OCI-LY1 (cell line): ENCODE measurements at regions not wholly inside any gene's neighbourhood (a gene's known extent, or its start where the extent isn't known, plus 50 kb on each side); places are given as distances from the start of the nearest gene placed in this dataset.

ENCODE experiments used
- H2AFZ ChIP-seq: fragments of 200-600 bp; sonication (generic), shearing (Covaris generic); 2 replicates; pipeline ENCODE4 v1.6.0; 2014; ENCODE audit warnings: antibody characterized with exemption, mild to moderate bottlenecking, low read length
- H3F3A ChIP-seq: fragments of 200-600 bp; sonication (generic), shearing (Covaris generic); 2 replicates; pipeline ENCODE4 v1.6.0; 2014; ENCODE audit warnings: mild to moderate bottlenecking, antibody characterized with exemption, low read length, moderate library complexity; ENCODE audit not compliant: insufficient read depth
- H3K27ac ChIP-seq: fragments of 200-600 bp; sonication (generic); 2 replicates; pipeline ENCODE4 v1.5.1; 2014; ENCODE audit warnings: low read length, mixed run types, mild to moderate bottlenecking, low read depth; ENCODE audit not compliant: poor library complexity, severe bottlenecking
- H3K27me3 ChIP-seq: fragments of 200-600 bp; sonication (generic); 2 replicates; pipeline ENCODE4 v1.6.0; 2014; ENCODE audit warnings: antibody characterized with exemption, mild to moderate bottlenecking, low read length, moderate library complexity; ENCODE audit not compliant: insufficient read depth
- H3K36me3 ChIP-seq: fragments of 200-600 bp; sonication (generic); 2 replicates; pipeline ENCODE4 v1.6.1; 2014; ENCODE audit warnings: mild to moderate bottlenecking, antibody characterized with exemption, low read length, moderate library complexity, mixed read lengths; ENCODE audit not compliant: insufficient read depth
- H3K4me1 ChIP-seq: fragments of 200-600 bp; sonication (generic); 2 replicates; pipeline ENCODE4 v1.5.1; 2014; ENCODE audit warnings: mild to moderate bottlenecking, low read length, moderate library complexity; ENCODE audit not compliant: insufficient read depth, severe bottlenecking
- H3K4me2 ChIP-seq: fragments of 200-600 bp; sonication (generic), shearing (Covaris generic); 2 replicates; pipeline ENCODE4 v1.6.1; 2014; ENCODE audit warnings: low read length
- H3K4me3 ChIP-seq: fragments of 200-600 bp; sonication (generic); 2 replicates; pipeline ENCODE4 v1.5.1; 2014; ENCODE audit warnings: low read length, low read depth, mild to moderate bottlenecking, mixed read lengths; ENCODE audit not compliant: poor library complexity, severe bottlenecking
- H3K79me2 ChIP-seq: fragments of 200-600 bp; shearing (Covaris generic); 2 replicates; pipeline ENCODE4 v1.6.1; 2016; ENCODE audit warnings: mixed run types, low read length, mixed read lengths; ENCODE audit not compliant: insufficient read depth
- H3K9ac ChIP-seq: fragments of 200-600 bp; sonication (generic), shearing (Covaris generic); 2 replicates; pipeline ENCODE4 v1.6.1; 2014; ENCODE audit warnings: mild to moderate bottlenecking, low read length, mixed read lengths
- H3K9me2 ChIP-seq: fragments of 200-600 bp; sonication (generic), shearing (Covaris generic); 2 replicates; pipeline ENCODE4 v1.6.1; 2014; ENCODE audit warnings: low read depth, mild to moderate bottlenecking, low read length, mixed read lengths
- H3K9me3 ChIP-seq: fragments of 200-600 bp; shearing (Covaris generic); 2 replicates; pipeline ENCODE4 v1.6.1; 2014; ENCODE audit warnings: low read length, mixed read lengths
- H4K20me1 ChIP-seq: fragments of 200-600 bp; sonication (generic), shearing (Covaris generic); 2 replicates; pipeline ENCODE4 v1.6.0; 2016; ENCODE audit warnings: mild to moderate bottlenecking, low read length; ENCODE audit not compliant: insufficient read depth
- CTCF ChIP-seq: fragments of 200-600 bp; sonication (generic), shearing (Covaris generic); IDR thresholded peaks from 2 replicates; pipeline ENCODE4 v1.5.1; 2017; ENCODE audit warnings: mild to moderate bottlenecking, antibody characterized with exemption, low read length, moderate library complexity, mixed read lengths
- EZH2 ChIP-seq: fragments of 200-600 bp; sonication (generic), shearing (Covaris generic); IDR thresholded peaks from 2 replicates; pipeline ENCODE4 v1.8.0; 2017; ENCODE audit warnings: borderline replicate concordance, mixed run types, mild to moderate bottlenecking, antibody characterized with exemption, low read length, moderate library complexity, mixed read lengths

- no peaks in the 10 kb centered on the region for H3K4me1 ChIP-seq
- H3K4me2 ChIP-seq = no peak overlapping the region
- H3K27ac ChIP-seq = no peak overlapping the region
- H3K27me3 ChIP-seq = peaks cover 6% of the 10 kb centered on the region; the same call in 1 of the 2 replicates
- no peaks in the 10 kb centered on the region for H3K9me3 ChIP-seq
- no peaks in the 10 kb centered on the region for H3K9me2 ChIP-seq
- H3K4me3 ChIP-seq = no peak overlapping the region
- no peaks in the 10 kb centered on the region for H4K20me1 ChIP-seq
- H3K36me3 ChIP-seq = no peaks in the 10 kb centered on the region
- no peak overlapping the region for H2AFZ ChIP-seq
- H3K79me2 ChIP-seq = no peaks in the 10 kb centered on the region
- TF ChIP-seq EZH2 = no peak
- TF ChIP-seq CTCF = no peak
- H3F3A ChIP-seq = no peaks in the 10 kb centered on the region
- no peak overlapping the region for H3K9ac ChIP-seq
Measured at GRCh38 chr22:19638282-19639015, 75.9 kb upstream of the SEPTIN5 start.

GRCh38 chr22:19639610-19640135, 74.6 kb upstream of the SEPTIN5 start:
- no peaks in the 10 kb centered on the region for H3K9me2 ChIP-seq
- H3K27ac ChIP-seq = no peak overlapping the region
- H2AFZ ChIP-seq = no peak overlapping the region
- peaks cover 6% of the 10 kb centered on the region; the same call in 1 of the 2 replicates for H3K27me3 ChIP-seq
- H3F3A ChIP-seq = no peaks in the 10 kb centered on the region
- H4K20me1 ChIP-seq = no peaks in the 10 kb centered on the region
- TF ChIP-seq CTCF = no peak
- no peak for TF ChIP-seq EZH2
- H3K79me2 ChIP-seq = no peaks in the 10 kb centered on the region
- no peaks in the 10 kb centered on the region for H3K4me1 ChIP-seq
- H3K9me3 ChIP-seq = no peaks in the 10 kb centered on the region
- no peak overlapping the region for H3K9ac ChIP-seq
- H3K4me3 ChIP-seq = no peak overlapping the region
- no peak overlapping the region for H3K4me2 ChIP-seq
- H3K36me3 ChIP-seq = no peaks in the 10 kb centered on the region

GRCh38 chr22:19640306-19640705, 74.0 kb upstream of the SEPTIN5 start:
- no peaks in the 10 kb centered on the region for H3K9me2 ChIP-seq
- H3K4me2 ChIP-seq = no peak overlapping the region
- no peak overlapping the region for H3K4me3 ChIP-seq
- no peak overlapping the region for H3K27ac ChIP-seq
- no peaks in the 10 kb centered on the region for H3K4me1 ChIP-seq
- H2AFZ ChIP-seq = no peak overlapping the region
- no peaks in the 10 kb centered on the region for H3K36me3 ChIP-seq
- H4K20me1 ChIP-seq = no peaks in the 10 kb centered on the region
- no peaks in the 10 kb centered on the region for H3K79me2 ChIP-seq
- H3K9me3 ChIP-seq = no peaks in the 10 kb centered on the region
- no peak overlapping the region for H3K9ac ChIP-seq
- TF ChIP-seq CTCF (no peak), EZH2 (no peak)
- H3F3A ChIP-seq = no peaks in the 10 kb centered on the region
- peaks cover 6% of the 10 kb centered on the region; the same call in 1 of the 2 replicates for H3K27me3 ChIP-seq
